Panc1 (cell line): ENCODE measurements at regions not wholly inside any gene's neighbourhood (a gene's known extent, or its start where the extent isn't known, plus 50 kb on each side); places are given as distances from the start of the nearest gene placed in this dataset.

Experiments used
- ATAC-seq: fragments of 200-7000 bp; cut with Tn5 transposase; 2 replicates; pipeline ENCODE4 v1.9.1; 2020; ENCODE audit warnings: mild to moderate bottlenecking, moderate library complexity
- BruUV-seq: library from RNA; stranded (reverse); fragments of 400-500 nt; replicated peaks from 2 replicates; lab custom pipeline; 2021; lab: Mats Ljungman, UMichigan
- CTCF ChIA-PET: fragments of 300-600 bp; sonication (Branson Sonifier 250); formaldehyde crosslinking; loops from one replicate; lab custom pipeline; 2022; ENCODE audit warnings: antibody characterized with exemption; lab: Charles Lee
- POLR2A ChIA-PET: fragments of 300-600 bp; sonication (Branson Sonifier 250); formaldehyde crosslinking; loops from one replicate; lab custom pipeline; 2022; ENCODE audit warnings: antibody characterized with exemption; lab: Charles Lee
- DNase-seq: peaks from one replicate; pipeline ENCODE4 v3.0.0-alpha.2; 2010; ENCODE audit warnings: low read depth, low spot score
- H3K27ac ChIP-seq: 2 replicates; pipeline ENCODE4 v1.5.1; 2011; ENCODE audit warnings: mild to moderate bottlenecking, low read length, inconsistent platforms
- H3K27me3 ChIP-seq: fragments of 200-500 bp; sonication (Bioruptor generic); 2 replicates; pipeline ENCODE4 v1.6.0; 2014; ENCODE audit warnings: low read length, inconsistent platforms; ENCODE audit not compliant: control insufficient read depth, insufficient read depth
- H3K36me3 ChIP-seq: fragments of 200-500 bp; sonication (Bioruptor generic); 2 replicates; pipeline ENCODE4 v1.5.1; 2014; ENCODE audit warnings: inconsistent platforms, mild to moderate bottlenecking, low read length, moderate library complexity; ENCODE audit not compliant: control insufficient read depth, insufficient read depth
- H3K4me1 ChIP-seq: 2 replicates; pipeline ENCODE4 v1.5.1; 2011; ENCODE audit warnings: inconsistent platforms, mild to moderate bottlenecking, low read length, moderate library complexity; ENCODE audit not compliant: control insufficient read depth, insufficient read depth
- H3K4me3 ChIP-seq, 2 experiments: 2 replicates each; pipeline ENCODE4 v1.5.1; 2011 to 2012; ENCODE audit warnings: low read depth in 2 of 2, low read length in 2 of 2, mild to moderate bottlenecking in 2 of 2, inconsistent platforms in 1 of 2, moderate library complexity in 1 of 2
- H3K9me3 ChIP-seq: fragments of 200-500 bp; sonication (Bioruptor generic); 2 replicates; pipeline ENCODE4 v1.5.1; 2014; ENCODE audit warnings: low read depth, mild to moderate bottlenecking, inconsistent platforms, low read length, moderate library complexity; ENCODE audit not compliant: control insufficient read depth, insufficient read depth
- POLR2AphosphoS5 ChIP-seq: IDR thresholded peaks from 2 replicates; pipeline ENCODE4 v1.6.1; 2012; ENCODE audit warnings: mild to moderate bottlenecking, low read depth, low read length, moderate library complexity
- SIN3A ChIP-seq: IDR thresholded peaks from 2 replicates; pipeline ENCODE4 v1.6.1; 2012; ENCODE audit warnings: low read depth, mild to moderate bottlenecking, low read length, moderate library complexity, borderline replicate concordance; ENCODE audit not compliant: insufficient read depth
- TCF7L2 ChIP-seq: IDR thresholded peaks from 2 replicates; pipeline ENCODE4 v1.6.1; 2011; ENCODE audit warnings: mild to moderate bottlenecking, low read depth, low read length, inconsistent platforms
- in situ Hi-C: cut with HindIII; loops from 2 replicates; pipeline ENCODE4 v1.10.0; 2016; ENCODE audit warnings: low sequenced_read_pairs, low pct_unique_long_range_greater_than_20kb
- intact Hi-C: fragments of 100-400 bp; cut with micrococcal nuclease; formaldehyde crosslinking; loops from one replicate; pipeline ENCODE4 v1.10.0; 2022; ENCODE audit not compliant: unreplicated experiment
- TF ChIP-seq, protein P1 (sequence below): fragments of 450-650 bp; IDR thresholded peaks from 2 replicates; pipeline ENCODE4 v1.5.1; 2017; ENCODE audit warnings: mild to moderate bottlenecking
- TF ChIP-seq, protein P2 (sequence below), 2 experiments: IDR thresholded peaks; 2 replicates each; pipeline ENCODE4 v1.6.1; 2011 to 2012; ENCODE audit warnings: low read depth in 2 of 2, control low read depth in 1 of 2, low read length in 1 of 2, mild to moderate bottlenecking in 1 of 2, moderate library complexity in 1 of 2; ENCODE audit not compliant: insufficient read depth in 1 of 2

DNA sequence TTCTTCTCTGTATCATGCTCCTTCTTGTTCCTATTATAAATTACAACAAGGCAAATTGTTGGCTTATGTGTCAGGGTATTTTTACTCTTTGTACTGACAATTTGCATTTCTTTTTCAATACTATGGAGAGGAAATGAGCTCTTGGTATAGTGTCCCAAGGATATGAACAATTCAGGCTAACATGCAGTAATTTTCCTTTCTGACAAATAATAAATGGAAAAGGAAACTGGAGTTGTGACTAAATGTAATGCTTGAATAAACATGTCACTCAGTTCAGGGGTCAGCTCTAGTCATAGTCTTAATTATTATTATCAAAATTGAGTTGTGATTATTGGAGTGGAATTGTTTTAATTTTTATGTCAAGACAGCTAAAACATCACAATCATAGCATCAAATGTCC is 256.0 kb upstream of the ZPLD1 start:
- TF ChIP-seq, protein P1, sequence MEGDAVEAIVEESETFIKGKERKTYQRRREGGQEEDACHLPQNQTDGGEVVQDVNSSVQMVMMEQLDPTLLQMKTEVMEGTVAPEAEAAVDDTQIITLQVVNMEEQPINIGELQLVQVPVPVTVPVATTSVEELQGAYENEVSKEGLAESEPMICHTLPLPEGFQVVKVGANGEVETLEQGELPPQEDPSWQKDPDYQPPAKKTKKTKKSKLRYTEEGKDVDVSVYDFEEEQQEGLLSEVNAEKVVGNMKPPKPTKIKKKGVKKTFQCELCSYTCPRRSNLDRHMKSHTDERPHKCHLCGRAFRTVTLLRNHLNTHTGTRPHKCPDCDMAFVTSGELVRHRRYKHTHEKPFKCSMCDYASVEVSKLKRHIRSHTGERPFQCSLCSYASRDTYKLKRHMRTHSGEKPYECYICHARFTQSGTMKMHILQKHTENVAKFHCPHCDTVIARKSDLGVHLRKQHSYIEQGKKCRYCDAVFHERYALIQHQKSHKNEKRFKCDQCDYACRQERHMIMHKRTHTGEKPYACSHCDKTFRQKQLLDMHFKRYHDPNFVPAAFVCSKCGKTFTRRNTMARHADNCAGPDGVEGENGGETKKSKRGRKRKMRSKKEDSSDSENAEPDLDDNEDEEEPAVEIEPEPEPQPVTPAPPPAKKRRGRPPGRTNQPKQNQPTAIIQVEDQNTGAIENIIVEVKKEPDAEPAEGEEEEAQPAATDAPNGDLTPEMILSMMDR = no peak
- TF ChIP-seq POLR2AphosphoS5 (no peak), TCF7L2 (no peak)
- TF ChIP-seq, protein P2, sequence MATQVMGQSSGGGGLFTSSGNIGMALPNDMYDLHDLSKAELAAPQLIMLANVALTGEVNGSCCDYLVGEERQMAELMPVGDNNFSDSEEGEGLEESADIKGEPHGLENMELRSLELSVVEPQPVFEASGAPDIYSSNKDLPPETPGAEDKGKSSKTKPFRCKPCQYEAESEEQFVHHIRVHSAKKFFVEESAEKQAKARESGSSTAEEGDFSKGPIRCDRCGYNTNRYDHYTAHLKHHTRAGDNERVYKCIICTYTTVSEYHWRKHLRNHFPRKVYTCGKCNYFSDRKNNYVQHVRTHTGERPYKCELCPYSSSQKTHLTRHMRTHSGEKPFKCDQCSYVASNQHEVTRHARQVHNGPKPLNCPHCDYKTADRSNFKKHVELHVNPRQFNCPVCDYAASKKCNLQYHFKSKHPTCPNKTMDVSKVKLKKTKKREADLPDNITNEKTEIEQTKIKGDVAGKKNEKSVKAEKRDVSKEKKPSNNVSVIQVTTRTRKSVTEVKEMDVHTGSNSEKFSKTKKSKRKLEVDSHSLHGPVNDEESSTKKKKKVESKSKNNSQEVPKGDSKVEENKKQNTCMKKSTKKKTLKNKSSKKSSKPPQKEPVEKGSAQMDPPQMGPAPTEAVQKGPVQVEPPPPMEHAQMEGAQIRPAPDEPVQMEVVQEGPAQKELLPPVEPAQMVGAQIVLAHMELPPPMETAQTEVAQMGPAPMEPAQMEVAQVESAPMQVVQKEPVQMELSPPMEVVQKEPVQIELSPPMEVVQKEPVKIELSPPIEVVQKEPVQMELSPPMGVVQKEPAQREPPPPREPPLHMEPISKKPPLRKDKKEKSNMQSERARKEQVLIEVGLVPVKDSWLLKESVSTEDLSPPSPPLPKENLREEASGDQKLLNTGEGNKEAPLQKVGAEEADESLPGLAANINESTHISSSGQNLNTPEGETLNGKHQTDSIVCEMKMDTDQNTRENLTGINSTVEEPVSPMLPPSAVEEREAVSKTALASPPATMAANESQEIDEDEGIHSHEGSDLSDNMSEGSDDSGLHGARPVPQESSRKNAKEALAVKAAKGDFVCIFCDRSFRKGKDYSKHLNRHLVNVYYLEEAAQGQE (IDR thresholded peaks at IDR 0.05; ENCODE audit: insufficient read depth in 1 of 2, low read depth in 2 of 2, low read length in 1 of 2) = no peak
- Histone ChIP-seq H3K27me3 (no peaks in the 10 kb centered on the region), H3K9me3 (no peaks in the 10 kb centered on the region), H3K36me3 (no peaks in the 10 kb centered on the region), H3K4me3 (no peak overlapping the region), H3K27ac (no peak overlapping the region), H3K4me1 (0 out of 2 replicates have a peak, but pooled peaks cover 2% of the 10 kb centered on the region)
- ATAC-seq = no peak
- no peak for DNase-seq
- intact Hi-C loops = no loop called here
- no TSS peak for BruUV-seq
- POLR2A ChIA-PET = no interaction called here
- in situ Hi-C loops = no loop called here
- CTCF ChIA-PET = no interaction called here

DNA sequence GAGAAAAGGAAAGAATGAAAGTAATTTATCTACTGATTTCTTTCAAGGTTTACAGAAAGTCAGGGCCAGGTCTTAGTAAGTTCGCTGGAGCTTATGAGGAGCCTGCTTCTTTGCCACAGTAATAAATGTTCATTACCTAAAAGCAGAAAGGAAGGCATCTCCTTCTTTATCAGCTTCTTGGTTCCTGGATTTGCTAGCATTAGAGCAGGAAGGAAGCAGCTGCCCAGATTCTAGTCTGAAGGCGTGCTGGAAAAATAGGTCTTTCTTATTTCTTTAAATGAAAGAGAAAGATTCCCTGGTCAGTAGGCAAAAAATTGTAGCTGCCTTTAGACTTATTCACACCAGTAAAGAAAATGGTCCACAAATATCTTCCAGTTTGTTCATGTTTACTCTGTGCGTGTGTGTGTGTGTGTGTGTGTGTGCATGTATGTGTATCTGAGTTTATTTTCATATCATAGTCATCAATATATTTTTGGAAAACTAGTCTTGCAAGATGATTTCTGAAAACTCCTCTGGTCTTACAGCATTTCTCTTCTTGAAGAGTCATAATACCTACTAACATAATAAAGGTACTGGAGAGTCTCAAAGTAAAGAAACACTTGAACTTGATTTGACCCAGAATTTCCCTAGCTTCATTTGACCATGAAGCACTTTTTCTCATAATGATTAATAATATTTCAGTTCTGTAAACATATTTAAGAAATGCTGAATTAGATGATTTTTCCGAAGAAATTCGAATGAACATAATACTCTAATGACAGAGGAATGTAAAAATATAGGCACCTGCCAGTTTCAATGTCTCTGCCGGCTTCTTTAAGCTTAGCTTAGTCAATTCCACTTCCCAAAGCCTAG is 255.3 kb upstream of the ZPLD1 start:
- ChIA-PET CTCF (no interaction called here), POLR2A (no interaction called here)
- H3K4me1 ChIP-seq = 0 out of 2 replicates have a peak, but pooled peaks cover 2% of the 10 kb centered on the region
- no peak for DNase-seq
- no peak for ATAC-seq
- H3K27ac ChIP-seq = no peak overlapping the region
- H3K36me3 ChIP-seq = no peaks in the 10 kb centered on the region
- TF ChIP-seq, protein P1 = no peak
- TF ChIP-seq TCF7L2 (no peak), SIN3A (no peak), POLR2AphosphoS5 (no peak)
- TF ChIP-seq, protein P2 (IDR thresholded peaks at IDR 0.05; ENCODE audit: insufficient read depth in 1 of 2, low read depth in 2 of 2, low read length in 1 of 2) = no peak
- no peaks in the 10 kb centered on the region for H3K9me3 ChIP-seq
- no peak overlapping the region for H3K4me3 ChIP-seq
- no TSS peak for BruUV-seq
- in situ Hi-C loops = no loop called here
- intact Hi-C loops = no loop called here
- no peaks in the 10 kb centered on the region for H3K27me3 ChIP-seq
